RPMI7951 (cell line): ENCODE measurements at regions not wholly inside any gene's neighbourhood (a gene's known extent, or its start where the extent isn't known, plus 50 kb on each side); places are given as distances from the start of the nearest gene placed in this dataset.

ENCODE experiments used
- DNase-seq: peaks from one replicate; pipeline ENCODE4 v3.0.0-alpha.2; 2012; ENCODE audit warnings: low read depth

- DNase-seq = no peak
These were observed 78.1 kb upstream of the GALNT9 start for GRCh38 chr12:132407451-132407961.

GRCh38 chr12:132406493-132407450 is 77.4 kb upstream of the GALNT9 start:
- no peak for DNase-seq

- DNase-seq = no peak
These were observed 76.4 kb upstream of the GALNT9 start for GRCh38 chr12:132405742-132406251.

- DNase-seq = no peak
These were observed 75.8 kb upstream of the GALNT9 start for GRCh38 chr12:132404951-132405741.

GRCh38 chr12:132404435-132404855 is 75.1 kb upstream of the GALNT9 start:
- no peak for DNase-seq

- DNase-seq = no peak
These were observed 74.4 kb upstream of the GALNT9 start for GRCh38 chr12:132403636-132404434.

- no peak for DNase-seq
These were observed 73.5 kb upstream of the GALNT9 start for GRCh38 chr12:132402831-132403416.

GRCh38 chr12:132401982-132402381 is 72.6 kb upstream of the GALNT9 start:
- no peak for DNase-seq

- DNase-seq = no peak
These were observed 70.7 kb upstream of the GALNT9 start for GRCh38 chr12:132400011-132400641.

GRCh38 chr12:132399092-132400010 is 70.0 kb upstream of the GALNT9 start:
- DNase-seq = no peak

- DNase-seq = no peak
These were observed 69.1 kb upstream of the GALNT9 start for GRCh38 chr12:132398386-132398991.

GRCh38 chr12:132397934-132398385 is 68.6 kb upstream of the GALNT9 start:
- DNase-seq = no peak

- DNase-seq = no peak
These were observed 68.0 kb upstream of the GALNT9 start for GRCh38 chr12:132397152-132397933.

- no peak for DNase-seq
These were observed 67.3 kb upstream of the GALNT9 start for GRCh38 chr12:132396657-132397056.

GRCh38 chr12:132395908-132396305 is 66.5 kb upstream of the GALNT9 start:
- no peak for DNase-seq

- DNase-seq = no peak
These were observed 66.0 kb upstream of the GALNT9 start for GRCh38 chr12:132395192-132395907.
